Middle frontal gyrus (tissue), 1 donor: ENCODE measurements at regions not wholly inside any gene's neighbourhood (a gene's known extent, or its start where the extent isn't known, plus 50 kb on each side); places are given as distances from the start of the nearest gene placed in this dataset.
"Not testable (repeated sequence)": the region's sequence is repeated elsewhere in the genome, so short reads cannot be mapped to it uniquely, and the experiment has no call there.

Source experiments
- DNase-seq: peaks from one replicate; pipeline ENCODE4 v3.0.0-alpha.2; 2015; ENCODE audit warnings: low spot score; ENCODE audit errors: extremely low spot score

DNA sequence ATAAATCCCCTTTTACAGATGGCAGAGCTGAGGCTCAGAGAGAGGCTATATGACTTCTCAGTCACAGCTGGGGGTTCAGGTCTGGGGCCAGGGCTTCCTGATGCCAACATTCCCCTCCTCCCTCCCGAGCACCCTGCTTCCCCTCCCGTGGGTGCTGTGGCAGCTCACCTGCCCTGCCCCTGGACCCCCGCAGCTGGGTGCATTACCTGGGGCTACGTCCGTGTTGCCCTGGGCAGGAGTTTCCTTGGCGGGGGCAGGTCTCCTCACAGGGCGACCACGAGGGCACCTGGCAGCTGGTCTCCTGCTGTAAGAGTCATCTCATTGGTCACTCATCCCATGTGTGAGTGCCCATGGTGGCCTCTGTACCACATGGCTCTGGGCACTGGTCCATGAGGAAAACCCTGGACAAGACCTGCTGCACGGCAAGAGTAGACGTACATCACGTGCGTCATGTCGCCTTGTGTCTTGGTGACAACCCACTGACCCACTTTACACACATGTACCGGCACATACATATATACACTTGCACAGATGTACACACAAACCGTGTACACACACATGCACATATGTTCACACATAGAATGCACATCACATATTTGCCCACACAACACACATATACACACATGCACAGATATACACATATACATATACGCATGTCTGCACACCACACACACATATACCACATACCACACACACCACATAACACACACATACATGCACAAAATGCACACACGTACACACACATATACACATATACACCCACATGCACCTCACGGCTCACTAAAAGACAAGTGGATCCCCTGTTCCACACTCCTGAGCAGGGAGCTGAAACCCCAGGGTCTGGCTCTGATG, 134.0 kb downstream of the FOXL1 start:
- no peak for DNase-seq

- DNase-seq, result no peak
These were observed 134.8 kb downstream of the FOXL1 start for GRCh38 chr16:86713021-86713631.

DNA sequence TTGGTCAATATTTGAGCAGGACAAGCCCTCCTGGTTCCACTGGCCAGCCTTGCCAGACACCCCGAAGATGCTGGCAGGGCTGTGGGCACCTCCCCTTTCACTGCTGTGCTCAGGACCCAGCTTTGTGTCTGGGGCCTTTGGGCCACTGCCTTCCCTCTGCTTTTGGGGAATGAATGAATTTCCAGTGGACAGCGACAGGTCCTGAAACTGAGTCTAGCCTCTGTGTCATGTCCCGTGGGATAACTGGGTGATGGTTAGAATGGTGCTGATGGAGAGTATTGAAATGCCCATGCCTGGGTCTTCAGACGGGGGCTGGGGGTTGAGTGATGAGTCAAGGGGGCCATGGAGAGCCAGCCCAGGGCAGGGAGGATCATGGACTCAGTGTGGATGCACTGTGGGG, 135.8 kb downstream of the FOXL1 start:
- DNase-seq, result no peak

DNA sequence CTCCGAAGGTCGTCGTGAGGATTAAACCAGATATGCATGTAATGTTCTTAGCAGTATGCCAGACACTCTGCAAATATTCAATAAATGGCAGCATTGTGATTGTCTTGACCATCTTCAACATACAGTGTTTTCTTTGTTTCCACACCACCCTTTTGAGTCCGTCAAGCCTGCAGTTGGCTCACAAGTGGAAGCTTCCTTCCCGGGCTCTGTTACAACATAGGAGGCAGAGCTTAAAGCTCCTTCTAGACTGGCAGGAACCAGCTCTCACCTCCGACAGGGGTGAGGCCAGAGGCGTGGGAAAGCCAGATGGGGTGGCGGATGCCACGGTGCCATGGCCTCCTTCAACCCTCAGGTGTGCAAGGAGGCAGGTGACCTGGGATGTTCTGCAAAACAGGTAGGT, 138.3 kb downstream of the FOXL1 start:
- no peak for DNase-seq

DNA sequence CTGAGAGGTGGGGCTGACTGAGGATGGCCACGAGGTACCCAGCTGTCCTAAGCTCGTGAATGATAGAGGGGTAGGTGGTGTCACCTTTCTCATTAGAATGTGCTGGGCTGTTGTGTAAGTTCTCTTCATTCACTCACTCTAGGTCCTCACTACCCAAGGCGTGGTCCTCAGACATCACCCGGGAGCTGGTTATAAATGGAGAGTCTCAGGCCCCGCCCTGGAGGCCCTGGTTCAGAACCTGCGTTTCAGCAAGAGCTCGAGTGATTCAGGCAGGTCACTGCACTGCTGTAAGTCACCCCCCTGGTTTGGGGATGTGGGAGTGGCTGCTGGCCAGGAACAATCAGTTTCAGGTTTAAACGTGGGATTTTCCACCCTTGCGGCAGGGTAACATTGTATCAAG, 139.8 kb downstream of the FOXL1 start:
- DNase-seq, result no peak

GRCh38 chr16:86722970-86723369, 144.6 kb downstream of the FOXL1 start:
- DNase-seq, result no peak

GRCh38 chr16:86723689-86724088, 145.3 kb downstream of the FOXL1 start:
- DNase-seq, result no peak

DNA sequence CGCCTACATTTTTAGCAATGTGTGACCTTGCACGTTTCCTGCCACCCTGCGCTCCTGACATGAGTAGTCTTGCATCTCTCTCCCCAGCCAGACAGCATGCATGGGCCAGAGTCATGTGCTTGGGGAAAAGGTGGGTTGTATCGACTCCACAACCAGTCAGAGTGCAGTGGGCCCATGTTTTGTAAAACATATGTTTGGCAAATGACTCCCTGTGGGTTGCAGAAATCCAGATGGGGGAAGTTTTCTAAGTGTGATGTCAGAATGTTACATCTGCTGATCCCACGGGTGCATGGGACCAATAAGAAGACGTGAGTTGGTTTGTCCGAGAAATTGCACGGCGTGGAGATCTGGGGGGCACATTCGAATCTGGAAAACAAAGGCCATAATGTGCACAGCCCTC, 147.1 kb downstream of the FOXL1 start:
- no peak for DNase-seq

GRCh38 chr16:86726340-86726739, 148.0 kb downstream of the FOXL1 start:
- DNase-seq, result no peak

- DNase-seq, result no peak
These were observed 148.8 kb downstream of the FOXL1 start for GRCh38 chr16:86727131-86727530.

DNA sequence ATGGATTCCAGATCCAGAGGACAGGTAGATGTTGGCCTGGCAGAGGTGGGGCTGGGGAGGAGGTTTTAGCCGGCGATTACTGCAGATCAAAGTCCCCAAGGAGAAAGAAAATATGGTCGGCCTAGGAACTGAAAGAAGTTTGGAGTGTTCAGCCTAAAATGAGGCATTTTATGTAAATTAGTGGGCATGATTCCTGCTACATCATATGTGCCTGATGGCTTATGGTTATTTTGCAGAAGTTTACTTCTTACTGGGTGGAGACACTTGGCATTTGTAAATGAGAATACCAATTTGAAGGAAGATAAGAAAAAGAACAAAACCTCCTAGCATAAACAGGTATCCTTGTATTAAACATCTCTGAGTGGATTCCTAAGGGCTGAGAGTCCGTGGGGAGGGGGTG, 149.3 kb downstream of the FOXL1 start:
- no peak for DNase-seq

DNA sequence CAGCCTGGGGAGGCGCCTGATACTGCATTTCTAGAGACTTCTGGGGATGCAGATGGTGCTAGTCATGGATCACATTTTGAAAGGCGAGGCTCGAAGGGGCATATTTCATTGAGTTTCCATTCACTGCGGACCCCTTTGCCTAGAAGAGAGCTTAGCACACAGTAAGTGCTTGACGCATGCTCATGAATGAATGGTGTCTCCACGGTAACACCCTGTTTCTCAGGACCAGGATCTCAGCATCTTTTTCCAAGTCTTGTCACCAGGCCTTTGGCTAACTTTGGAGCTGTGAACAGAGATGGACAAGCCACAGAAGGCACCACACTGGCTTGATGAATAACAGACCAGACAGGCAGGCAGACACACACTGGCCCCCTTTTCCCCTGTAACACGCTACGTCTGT, 151.3 kb downstream of the FOXL1 start:
- no peak for DNase-seq

DNA sequence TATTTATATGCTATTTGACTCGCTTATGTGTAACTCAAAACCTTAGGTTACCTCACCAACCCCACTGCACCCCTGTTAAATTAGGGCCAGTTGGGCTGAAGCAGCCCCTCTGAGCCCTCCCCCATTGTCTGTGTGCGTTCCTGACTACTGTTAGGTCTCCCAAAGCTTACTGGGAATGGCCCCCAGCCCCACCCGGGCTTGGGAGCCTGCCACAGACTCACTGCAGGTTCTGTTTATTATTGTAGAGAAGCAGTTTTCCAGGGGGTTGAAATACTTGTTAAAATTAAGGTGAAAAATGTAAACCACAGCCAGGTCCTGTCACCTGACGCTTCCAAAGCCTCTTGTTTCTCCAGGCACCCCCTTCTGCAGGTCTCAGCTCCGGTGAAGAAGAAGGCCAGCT, 151.7 kb downstream of the FOXL1 start:
- DNase-seq, result no peak

DNA sequence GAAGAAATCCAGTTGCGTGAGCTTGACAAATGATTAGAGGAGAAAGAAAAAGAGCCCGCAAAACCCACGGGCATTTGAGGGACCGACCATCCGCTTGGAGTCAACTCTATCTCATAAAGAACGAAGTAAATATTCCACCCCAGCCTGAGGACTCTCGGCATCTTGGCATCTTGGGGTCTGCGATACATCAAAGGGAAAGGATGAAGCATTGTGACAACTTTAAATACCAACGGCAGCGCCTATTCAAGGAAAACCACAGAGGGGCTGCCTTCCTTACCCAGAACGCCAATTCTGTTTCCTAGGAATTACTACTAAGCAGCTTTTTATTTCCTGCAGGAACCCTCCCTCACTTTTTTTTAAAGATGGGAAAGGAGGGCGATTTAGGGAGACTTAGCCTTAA, 152.2 kb downstream of the FOXL1 start:
- DNase-seq, result no peak

- no peak for DNase-seq
These were observed 154.4 kb downstream of the FOXL1 start for GRCh38 chr16:86732621-86733295.

DNA sequence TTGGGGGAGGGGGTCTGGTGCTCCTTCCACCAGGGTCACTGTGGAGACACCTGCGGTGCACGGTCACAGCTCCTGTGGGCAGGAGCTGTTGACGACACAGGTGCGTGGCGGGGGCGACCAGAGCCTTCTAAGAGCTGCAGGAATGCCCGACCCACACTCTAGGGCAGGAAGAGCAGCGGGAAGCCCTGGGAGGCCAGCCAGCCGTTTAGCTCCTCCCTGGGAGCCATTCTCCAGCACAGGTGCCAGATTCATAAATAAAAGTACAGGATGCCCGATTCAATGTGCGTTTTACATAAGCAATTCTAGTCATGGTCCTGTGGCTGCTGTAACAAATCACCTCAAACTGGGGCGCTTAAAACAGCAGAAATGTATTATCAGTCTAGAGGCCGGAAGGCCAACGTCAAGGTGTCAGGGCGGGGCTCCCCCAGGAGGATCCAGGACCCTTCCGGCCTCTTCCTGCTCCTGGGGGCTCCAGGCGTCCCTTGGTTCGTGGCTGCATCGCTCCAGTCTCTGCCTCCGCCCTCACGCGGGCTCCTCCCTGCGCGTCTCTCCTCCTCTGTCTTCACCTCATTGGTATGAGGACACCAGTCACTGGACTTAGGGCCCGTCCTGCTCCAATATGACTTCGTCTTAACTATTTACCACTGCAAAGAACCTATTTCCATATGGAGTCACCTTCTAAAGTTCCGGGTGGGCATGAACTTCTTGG, 155.4 kb downstream of the FOXL1 start:
- DNase-seq, result no peak

DNA sequence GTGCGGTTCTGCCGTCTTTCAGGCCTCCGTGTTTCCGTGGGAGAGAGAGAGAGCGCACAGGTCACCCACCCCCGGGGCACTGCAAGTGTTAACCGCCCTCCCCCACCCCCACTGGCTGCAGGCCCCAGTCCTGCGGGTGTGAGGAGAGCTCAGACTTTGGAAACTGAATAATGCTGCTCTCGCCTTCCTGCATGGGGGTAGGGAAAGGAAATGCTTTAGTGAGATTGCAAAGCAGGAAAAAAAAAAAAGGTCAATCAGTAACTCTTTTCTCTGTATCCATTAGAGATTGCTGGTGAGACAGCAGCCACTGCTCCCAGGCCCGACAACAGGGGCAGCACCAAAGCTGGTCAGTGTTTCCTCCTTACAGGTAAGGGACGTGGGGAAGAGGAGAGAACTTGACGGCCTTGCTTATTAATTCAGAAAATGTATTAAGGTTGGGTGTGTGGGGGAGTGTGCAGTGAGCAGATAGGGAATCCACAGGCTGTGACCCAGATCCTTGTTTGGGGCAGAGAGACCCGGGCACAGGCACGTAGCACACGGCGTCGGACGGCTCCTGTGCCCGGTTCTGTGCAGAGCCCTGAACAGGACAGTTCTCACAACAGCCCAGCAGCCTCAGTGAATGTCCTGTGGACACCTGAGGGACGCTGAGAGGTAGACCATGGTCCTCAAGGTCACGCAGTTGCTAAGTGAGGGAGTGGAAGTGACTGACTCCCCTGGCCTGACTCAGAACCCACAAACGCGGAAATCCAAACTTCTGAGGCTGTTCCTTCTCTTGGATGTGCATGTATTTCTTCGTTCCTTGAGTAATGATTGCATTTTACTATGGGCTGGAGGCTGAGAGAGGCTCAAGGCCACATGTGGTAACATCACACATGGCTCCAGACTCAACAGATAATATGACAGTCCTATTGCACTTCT, 156.5 kb downstream of the FOXL1 start:
- no peak for DNase-seq

DNA sequence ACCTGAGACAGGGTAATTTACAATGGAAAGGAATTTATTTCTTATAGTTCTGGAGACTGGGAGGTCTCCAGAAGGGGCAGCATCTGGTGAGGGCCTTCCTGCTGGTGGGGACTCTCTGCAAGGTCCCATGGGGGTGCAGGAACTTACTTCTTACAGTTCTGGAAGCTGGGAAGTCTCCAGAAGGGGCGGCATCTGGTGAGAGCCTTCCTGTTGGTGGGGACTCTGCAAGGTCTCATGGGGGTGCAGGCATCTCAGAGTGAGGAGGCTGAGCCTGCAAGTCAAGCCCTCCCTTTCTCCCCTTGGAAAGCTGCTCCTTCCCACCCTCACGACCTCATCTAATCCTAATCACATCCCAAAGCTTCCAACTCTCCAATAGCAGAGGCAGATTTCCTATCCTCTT, 157.4 kb downstream of the FOXL1 start:
- DNase-seq, result no peak

DNA sequence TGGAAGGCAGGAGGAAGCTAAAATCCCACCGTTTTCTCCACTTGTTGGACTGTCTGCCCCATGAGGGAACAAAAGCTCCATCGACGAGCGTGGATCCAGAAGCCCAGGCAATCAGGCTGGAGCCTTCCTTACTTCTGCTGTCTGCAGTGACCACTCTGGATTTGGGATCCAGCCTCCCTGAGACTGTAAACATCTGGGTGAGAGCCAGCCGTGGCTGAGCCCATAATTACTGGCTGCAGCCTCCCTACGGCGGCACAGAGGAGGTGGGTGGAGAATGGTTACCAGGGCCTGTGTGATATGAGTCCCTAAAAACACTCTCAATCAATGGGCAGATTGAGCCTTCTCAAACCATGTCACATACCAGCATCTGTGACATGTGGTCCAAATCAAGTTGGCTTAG, 158.2 kb downstream of the FOXL1 start:
- no peak for DNase-seq

- no peak for DNase-seq
These were observed 158.7 kb downstream of the FOXL1 start for GRCh38 chr16:86737083-86737482.

DNA sequence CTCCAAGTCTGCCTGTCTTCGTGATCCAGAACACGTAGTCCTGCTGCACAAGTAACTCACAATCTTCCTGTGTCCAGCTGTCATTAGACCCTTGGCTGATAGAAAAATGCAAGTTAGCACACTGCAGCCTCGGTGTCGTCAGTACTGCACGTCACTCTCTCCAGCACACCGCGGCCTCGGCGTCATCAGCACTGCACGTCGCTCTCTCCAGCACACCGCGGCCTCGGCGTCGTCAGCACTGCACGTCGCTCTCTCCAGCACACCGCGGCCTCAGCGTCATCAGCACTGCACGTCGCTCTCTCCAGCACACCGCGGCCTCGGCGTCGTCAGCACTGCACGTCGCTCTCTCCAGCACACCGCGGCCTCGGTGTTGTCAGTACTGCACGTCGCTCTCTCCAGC, 160.0 kb downstream of the FOXL1 start:
- not testable (repeated sequence) for DNase-seq
